Left ventricle myocardium inferior (tissue), 1 donor: ENCODE measurements at regions not wholly inside any gene's neighbourhood (a gene's known extent, or its start where the extent isn't known, plus 50 kb on each side); places are given as distances from the start of the nearest gene placed in this dataset.

Experiments
- DNase-seq: peaks from one replicate; pipeline ENCODE4 v3.0.0-alpha.2; 2020
- H3K27ac ChIP-seq: fragments of 200-600 bp; replicated peaks from 2 replicates; pipeline ENCODE4 v1.8.0; 2021
- H3K27me3 ChIP-seq: fragments of 200-600 bp; 2 replicates; pipeline ENCODE4 v1.8.0; 2021; ENCODE audit warnings: low read depth
- H3K36me3 ChIP-seq: fragments of 200-600 bp; 2 replicates; pipeline ENCODE4 v1.8.0; 2021
- H3K4me1 ChIP-seq: fragments of 200-600 bp; 2 replicates; pipeline ENCODE4 v1.8.0; 2021
- H3K4me3 ChIP-seq: fragments of 200-600 bp; 2 replicates; pipeline ENCODE4 v1.8.0; 2021; ENCODE audit warnings: mild to moderate bottlenecking, moderate library complexity
- H3K9me3 ChIP-seq: fragments of 200-600 bp; replicated peaks from 2 replicates; pipeline ENCODE4 v1.8.0; 2021
- CTCF ChIP-seq: fragments of 200-600 bp; IDR thresholded peaks from 2 replicates; pipeline ENCODE4 v1.8.0; 2021; ENCODE audit warnings: antibody characterized with exemption, mild to moderate bottlenecking, borderline replicate concordance
- intact Hi-C: fragments of 100-400 bp; cut with micrococcal nuclease; formaldehyde crosslinking; loops from one replicate; pipeline ENCODE4 v1.11.0; 2022
- donor health status: DM: no; HTN: yes; CAD: no; lungs with severe emphysema.

DNA sequence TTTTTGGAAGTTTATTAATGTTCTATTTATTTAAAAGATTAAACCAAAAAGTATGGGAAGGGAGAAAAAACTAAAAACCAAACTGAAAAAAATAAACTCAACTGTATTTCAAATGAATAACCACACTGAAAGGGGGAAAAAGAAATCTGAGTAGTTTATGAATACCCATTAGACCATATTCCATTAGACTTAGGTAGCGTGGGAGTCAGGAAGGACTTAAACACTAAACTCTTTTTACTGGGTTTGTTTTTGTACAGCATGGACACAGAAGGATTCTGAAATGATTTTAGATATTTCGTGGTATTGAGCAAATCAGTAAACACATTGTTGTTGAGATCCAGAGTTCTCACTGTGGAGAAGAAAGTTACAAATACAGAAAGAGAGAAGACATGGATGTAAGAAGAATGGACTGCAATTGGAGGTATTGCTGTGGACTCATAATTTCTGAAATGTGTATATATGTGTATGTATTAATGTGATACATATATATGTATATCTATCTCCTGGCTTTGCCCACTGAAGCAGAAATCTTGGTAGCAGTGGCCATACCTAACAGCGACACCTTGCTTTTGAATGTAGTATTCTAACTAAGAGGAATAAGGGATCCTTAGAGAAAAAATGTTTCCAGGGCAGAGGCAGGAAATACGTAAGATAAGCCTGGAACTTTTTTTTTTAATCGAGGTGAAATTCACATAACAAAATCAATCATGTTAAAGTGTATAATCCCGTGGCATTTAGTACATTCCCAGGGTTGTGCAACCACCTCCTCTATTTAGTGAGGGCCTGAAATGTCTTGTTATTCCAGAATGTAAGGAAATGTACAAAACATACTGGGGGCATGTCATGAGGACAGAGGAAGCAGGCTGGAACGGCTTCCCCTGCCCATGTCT is 228.8 kb downstream of the SMARCA2 start:
- no peak for DNase-seq
- Histone ChIP-seq H3K9me3 (peaks cover 16% of the 10 kb centered on the region), H3K4me1 (peaks cover 24% of the 10 kb centered on the region), H3K4me3 (no peak overlapping the region), H3K27ac (no peak overlapping the region), H3K36me3 (no peaks in the 10 kb centered on the region), H3K27me3 (no peaks in the 10 kb centered on the region)
- intact Hi-C loops, result no loop called here
- no peak for TF ChIP-seq CTCF

GRCh38 chr9:2247340-2247739 is 232.2 kb downstream of the SMARCA2 start:
- Histone ChIP-seq H3K4me3 (no peak overlapping the region), H3K9me3 (peaks cover 16% of the 10 kb centered on the region), H3K4me1 (peaks cover 8% of the 10 kb centered on the region), H3K27ac (no peak overlapping the region), H3K36me3 (no peaks in the 10 kb centered on the region), H3K27me3 (no peaks in the 10 kb centered on the region)
- intact Hi-C loops, result no loop called here
- DNase-seq, result no peak
- TF ChIP-seq CTCF, result no peak

GRCh38 chr9:2248768-2249265 is 233.7 kb downstream of the SMARCA2 start:
- TF ChIP-seq CTCF, result no peak
- Histone ChIP-seq H3K27me3 (no peaks in the 10 kb centered on the region), H3K9me3 (peaks cover 16% of the 10 kb centered on the region), H3K27ac (no peak overlapping the region), H3K4me1 (no peaks in the 10 kb centered on the region), H3K4me3 (no peak overlapping the region), H3K36me3 (no peaks in the 10 kb centered on the region)
- intact Hi-C loops, result no loop called here
- DNase-seq, result no peak

GRCh38 chr9:2253636-2254580 is 238.8 kb downstream of the SMARCA2 start:
- intact Hi-C loops, result no loop called here
- no peak for DNase-seq
- TF ChIP-seq CTCF, result no peak
- Histone ChIP-seq H3K27ac (no peak overlapping the region), H3K27me3 (no peaks in the 10 kb centered on the region), H3K36me3 (no peaks in the 10 kb centered on the region), H3K4me1 (no peaks in the 10 kb centered on the region), H3K4me3 (no peak overlapping the region), H3K9me3 (no peaks in the 10 kb centered on the region)

GRCh38 chr9:2255128-2255527 is 240.0 kb downstream of the SMARCA2 start:
- no peak for DNase-seq
- H3K27ac ChIP-seq, result no peak overlapping the region
- intact Hi-C loops, result no loop called here
- no peaks in the 10 kb centered on the region for H3K9me3 ChIP-seq
- no peak for TF ChIP-seq CTCF
- H3K4me1 ChIP-seq, result no peaks in the 10 kb centered on the region
- H3K36me3 ChIP-seq, result no peaks in the 10 kb centered on the region
- no peak overlapping the region for H3K4me3 ChIP-seq
- no peaks in the 10 kb centered on the region for H3K27me3 ChIP-seq
